ENCODE measurements at regions not wholly inside any gene's neighbourhood (a gene's known extent, or its start where the extent isn't known, plus 50 kb on each side); places are given as distances from the start of the nearest gene placed in this dataset.
"Not testable (repeated sequence)": the region's sequence is repeated elsewhere in the genome, so short reads cannot be mapped to it uniquely, and the experiment has no call there.

DNA sequence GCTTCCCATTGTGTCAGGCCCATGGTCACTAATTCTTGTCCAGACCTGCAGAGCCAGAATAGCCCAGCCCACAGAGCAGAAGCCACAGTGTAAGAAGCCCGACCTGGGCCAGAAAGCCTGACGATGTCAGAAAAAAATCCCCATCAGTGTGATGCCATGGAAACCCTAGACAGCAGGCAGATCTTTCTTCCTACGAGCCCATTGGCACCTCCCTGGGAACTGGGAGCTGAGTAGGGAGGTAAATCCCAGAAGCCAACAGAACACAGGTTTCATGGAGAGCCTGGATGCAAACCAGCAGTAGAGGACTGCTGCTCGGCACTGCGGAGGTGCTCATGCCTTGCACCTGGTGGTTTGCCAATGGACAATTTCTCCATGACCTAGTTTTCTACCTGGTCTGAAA lies 82.2 kb upstream of the SLC22A16 start:
- DNase-seq (ENCODE audit: low read depth in 3 of 3), result no peak

GRCh38 chr6:110557199-110557598 lies 80.8 kb upstream of the SLC22A16 start:
- DNase-seq (ENCODE audit: low read depth in 3 of 3), result no peak

GRCh38 chr6:110556317-110557110 lies 80.1 kb upstream of the SLC22A16 start:
- DNase-seq (ENCODE audit: low read depth in 3 of 3), result no peak

DNA sequence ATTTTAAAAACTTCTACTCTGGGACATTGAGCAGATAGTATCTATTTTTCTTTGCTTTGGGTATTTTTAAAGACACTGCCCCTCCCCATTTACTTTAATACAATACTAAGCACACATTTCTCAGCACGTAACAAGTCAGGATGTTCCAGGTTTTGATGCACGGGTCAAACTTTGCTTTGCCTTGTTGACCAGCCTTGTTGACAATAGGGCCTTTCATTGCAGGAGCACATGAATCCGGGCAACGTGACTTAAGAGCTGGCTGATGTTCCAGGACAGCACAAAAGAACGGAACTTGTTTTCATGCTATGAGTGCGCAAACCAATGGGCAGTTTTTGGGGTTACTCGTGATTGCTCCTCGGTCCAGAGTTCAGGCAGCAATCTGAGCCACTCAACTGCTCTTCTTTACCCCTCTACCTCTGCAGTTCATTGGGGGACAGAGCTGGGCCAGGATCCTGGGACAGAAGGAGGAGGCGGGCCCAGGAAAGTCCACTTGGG lies 78.6 kb upstream of the SLC22A16 start:
- DNase-seq (ENCODE audit: low read depth in 3 of 3), result no peak

- DNase-seq (ENCODE audit: low read depth in 3 of 3), result no peak
These were observed 78.0 kb upstream of the SLC22A16 start for GRCh38 chr6:110554441-110554840.

- no peak for DNase-seq (ENCODE audit: low read depth in 3 of 3)
These were observed 76.7 kb upstream of the SLC22A16 start for GRCh38 chr6:110552901-110553641.

DNA sequence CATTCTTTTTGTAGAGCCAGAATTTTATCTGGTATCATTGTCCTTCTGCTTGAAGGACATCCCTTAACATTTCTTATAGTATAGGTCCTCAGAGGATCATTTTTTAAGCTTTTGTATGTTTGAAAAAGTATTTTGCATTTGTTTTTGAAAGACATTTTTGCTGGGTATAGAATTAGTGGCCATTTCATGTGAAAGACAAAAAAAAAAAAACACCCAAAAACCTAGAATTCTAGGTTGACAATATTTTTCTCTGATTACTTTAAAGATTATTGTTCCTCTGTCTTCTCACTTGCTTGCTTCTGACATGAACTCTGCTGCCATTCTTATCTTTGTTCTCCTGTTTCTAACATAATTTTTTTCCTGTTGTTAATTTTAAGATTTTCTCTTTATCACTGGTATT lies 75.7 kb upstream of the SLC22A16 start:
- no peak for DNase-seq (ENCODE audit: low read depth in 3 of 3)

- DNase-seq (ENCODE audit: low read depth in 3 of 3), result no peak
These were observed 74.7 kb upstream of the SLC22A16 start for GRCh38 chr6:110551088-110551487.

- no peak for DNase-seq (ENCODE audit: low read depth in 3 of 3)
These were observed 73.9 kb upstream of the SLC22A16 start for GRCh38 chr6:110550353-110550752.

DNA sequence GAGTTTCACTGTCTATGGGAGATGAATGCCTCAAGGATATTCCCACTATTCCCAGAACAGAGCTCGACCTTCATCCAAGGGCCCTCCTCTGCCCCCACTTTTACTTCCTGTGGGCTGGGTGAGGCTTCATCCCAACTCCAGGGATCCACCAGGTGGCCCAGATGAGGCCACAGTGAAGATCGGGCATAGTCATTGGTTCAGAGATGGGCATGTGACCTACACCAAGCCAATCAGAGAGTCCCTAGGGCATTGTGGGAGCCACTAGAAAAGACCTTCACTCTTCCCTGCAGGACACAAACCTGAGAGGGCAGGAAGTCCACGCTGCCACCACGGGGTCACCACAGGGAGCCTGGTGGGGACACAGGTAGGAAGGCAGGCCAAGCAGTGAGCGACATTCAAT lies 72.9 kb upstream of the SLC22A16 start:
- DNase-seq (ENCODE audit: low read depth in 3 of 3), result no peak

DNA sequence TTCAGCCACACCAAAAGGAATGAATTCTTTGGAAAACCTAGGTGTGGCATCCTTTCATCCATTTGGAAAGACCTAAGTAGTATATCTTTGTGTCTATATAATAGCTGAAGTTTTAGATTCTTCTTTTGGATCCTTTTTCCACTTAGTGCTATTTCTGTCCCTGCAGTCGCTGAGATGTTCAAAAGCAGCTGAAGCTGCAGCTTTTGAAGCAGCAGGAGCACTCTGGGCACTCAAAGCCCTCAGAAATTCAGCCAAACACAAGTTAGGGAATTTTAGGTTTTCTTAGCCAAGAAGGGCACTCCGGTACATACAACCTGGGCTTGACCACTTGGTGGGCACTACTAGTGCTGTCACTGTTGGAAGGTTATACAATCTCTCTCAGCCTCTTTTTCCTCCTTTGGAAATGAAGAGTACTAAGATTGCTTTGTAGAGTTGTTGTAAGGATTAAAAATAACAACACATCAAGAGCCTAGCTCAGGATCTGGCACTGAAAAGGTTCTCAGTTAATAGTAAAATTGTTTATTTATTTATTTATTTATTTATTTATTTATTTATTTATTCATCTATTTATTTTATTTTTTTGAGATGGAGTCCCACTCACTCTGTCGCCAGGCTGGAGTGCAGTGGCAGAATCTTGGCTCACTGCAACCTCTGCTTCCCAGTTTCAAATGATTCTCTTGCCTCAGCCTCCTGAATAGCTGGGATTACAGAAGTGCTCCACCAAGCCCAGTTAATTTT lies 71.9 kb upstream of the SLC22A16 start:
- DNase-seq (ENCODE audit: low read depth in 3 of 3), result no peak

- DNase-seq (ENCODE audit: low read depth in 3 of 3), result no peak
These were observed 71.0 kb upstream of the SLC22A16 start for GRCh38 chr6:110547266-110547964.

- DNase-seq (ENCODE audit: low read depth in 3 of 3), result no peak
These were observed 68.9 kb upstream of the SLC22A16 start for GRCh38 chr6:110545081-110545872.

DNA sequence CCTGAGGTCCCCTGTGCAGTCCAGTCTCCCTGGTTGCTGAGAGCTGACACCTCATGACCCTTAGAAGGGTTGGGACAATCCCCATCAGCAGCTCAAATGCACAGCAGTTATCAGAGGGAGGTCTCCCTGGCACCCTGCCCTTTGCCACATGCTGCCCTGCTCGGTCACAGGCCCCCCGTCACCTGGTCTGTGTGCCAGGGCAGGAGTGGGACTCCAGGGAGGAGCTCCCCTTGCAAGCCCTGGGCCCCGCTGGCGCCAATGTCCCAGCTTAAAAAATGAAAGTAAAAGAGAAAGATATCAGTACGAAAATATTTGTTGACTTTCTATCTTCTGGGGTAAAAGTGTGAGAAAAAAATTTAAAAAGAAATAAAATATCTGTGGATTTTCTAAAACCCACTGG lies 68.1 kb upstream of the SLC22A16 start:
- no peak for DNase-seq (ENCODE audit: low read depth in 3 of 3)

- DNase-seq (ENCODE audit: low read depth in 3 of 3), result no peak
These were observed 66.7 kb upstream of the SLC22A16 start for GRCh38 chr6:110543106-110543505.

- DNase-seq (ENCODE audit: low read depth in 3 of 3), result no peak
These were observed 66.1 kb upstream of the SLC22A16 start for GRCh38 chr6:110542311-110543024.

GRCh38 chr6:110541701-110542309 lies 65.4 kb upstream of the SLC22A16 start:
- DNase-seq (ENCODE audit: low read depth in 3 of 3), result no peak

DNA sequence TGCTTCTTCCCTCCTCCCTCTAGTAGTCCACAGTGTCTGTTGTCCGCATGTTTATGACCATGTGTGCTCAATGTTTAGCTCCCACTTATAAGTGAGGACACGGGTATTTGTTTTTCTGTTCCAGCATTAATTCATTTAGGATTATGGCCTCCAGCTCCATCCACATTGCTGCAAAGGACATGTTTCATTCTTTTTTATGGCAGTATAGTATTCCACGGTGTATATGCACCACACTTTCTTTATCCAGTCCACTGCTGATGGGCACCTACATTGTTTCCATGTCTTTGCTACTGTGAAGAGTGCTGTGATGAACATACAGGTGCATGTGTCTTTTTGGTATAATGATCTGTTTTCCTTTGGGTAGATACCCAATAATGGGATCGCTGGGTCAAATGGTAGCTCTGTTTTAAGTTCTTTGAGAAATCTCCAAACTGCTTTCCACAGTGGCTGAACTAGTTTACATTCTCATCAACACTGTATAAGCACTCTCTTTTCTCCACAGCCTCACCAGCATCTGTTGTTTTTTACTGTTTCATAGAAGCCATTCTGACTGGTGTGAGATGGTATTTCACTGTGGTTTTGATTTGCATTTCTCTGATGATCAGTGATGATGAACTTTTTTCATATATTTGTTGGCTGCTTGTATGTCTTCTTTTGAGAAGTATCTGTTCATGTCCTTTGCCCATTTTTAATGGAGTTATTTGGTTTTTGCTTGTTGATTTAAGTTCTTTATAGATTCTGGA lies 63.0 kb upstream of the SLC22A16 start:
- DNase-seq (ENCODE audit: low read depth in 3 of 3), result not testable (repeated sequence)

Data from stimulated activated CD4-positive, alpha-beta T cell treated with anti-CD3 and anti-CD28 coated beads, TNF-alpha, amount 100 ng/mL, for 48 hours (primary cell).